ENCODE measurements at regions not wholly inside any gene's neighbourhood (a gene's known extent, or its start where the extent isn't known, plus 50 kb on each side); places are given as distances from the start of the nearest gene placed in this dataset.
"Not testable (repeated sequence)": the region's sequence is repeated elsewhere in the genome, so short reads cannot be mapped to it uniquely, and the experiment has no call there.

- no peak for DNase-seq (ENCODE audit: low spot score)
These were observed 341.0 kb upstream of the SULF2 start for GRCh38 chr20:48126227-48126740.

DNA sequence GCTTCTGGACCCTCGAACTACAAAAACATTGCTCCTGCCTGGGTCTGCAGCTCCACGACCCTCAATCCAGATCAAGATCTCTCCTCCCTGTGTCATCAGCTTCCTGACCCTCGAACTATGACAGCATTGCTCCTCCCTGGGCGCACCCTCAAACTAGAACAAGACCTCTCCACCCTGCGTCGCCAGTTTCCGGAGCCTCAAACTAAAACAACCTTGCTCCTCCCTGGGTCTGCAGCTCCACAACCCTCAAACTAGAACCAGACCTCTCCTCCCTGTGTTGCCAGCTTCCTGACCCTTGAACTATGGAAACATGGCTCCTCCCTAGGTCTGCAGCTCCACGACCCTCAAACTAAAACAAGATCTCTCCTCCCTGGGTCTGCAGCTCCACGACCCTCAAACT is 339.7 kb upstream of the SULF2 start:
- DNase-seq (ENCODE audit: low spot score), result no peak

- DNase-seq (ENCODE audit: low spot score), result no peak
These were observed 339.0 kb upstream of the SULF2 start for GRCh38 chr20:48124181-48124782.

GRCh38 chr20:48120120-48120519 is 334.8 kb upstream of the SULF2 start:
- no peak for DNase-seq (ENCODE audit: low spot score)

- DNase-seq (ENCODE audit: low spot score), result not testable (repeated sequence)
These were observed 334.1 kb upstream of the SULF2 start for GRCh38 chr20:48119389-48119788.

DNA sequence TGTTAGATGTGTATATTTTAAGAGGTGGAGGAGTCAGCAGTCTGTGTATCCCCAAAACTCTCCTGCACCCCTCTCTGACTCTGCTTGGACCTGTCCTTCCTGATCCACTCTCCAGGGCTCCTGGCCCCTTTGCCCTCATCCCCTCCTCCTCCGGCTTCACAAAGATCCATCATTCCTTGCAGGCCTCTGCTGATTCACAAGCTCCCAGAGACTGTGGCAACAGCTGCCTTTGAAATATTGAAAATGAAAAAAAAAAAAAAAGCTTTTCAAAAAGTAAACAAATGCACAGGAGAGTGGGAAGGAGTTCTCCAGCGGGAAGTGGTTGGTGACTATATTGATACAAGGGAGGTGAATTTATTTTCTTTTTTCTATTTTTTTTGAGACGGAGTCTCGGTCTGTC is 330.2 kb upstream of the SULF2 start:
- DNase-seq (ENCODE audit: low spot score), result no peak

- no peak for DNase-seq (ENCODE audit: low spot score)
These were observed 322.3 kb upstream of the SULF2 start for GRCh38 chr20:48107560-48107959.

DNA sequence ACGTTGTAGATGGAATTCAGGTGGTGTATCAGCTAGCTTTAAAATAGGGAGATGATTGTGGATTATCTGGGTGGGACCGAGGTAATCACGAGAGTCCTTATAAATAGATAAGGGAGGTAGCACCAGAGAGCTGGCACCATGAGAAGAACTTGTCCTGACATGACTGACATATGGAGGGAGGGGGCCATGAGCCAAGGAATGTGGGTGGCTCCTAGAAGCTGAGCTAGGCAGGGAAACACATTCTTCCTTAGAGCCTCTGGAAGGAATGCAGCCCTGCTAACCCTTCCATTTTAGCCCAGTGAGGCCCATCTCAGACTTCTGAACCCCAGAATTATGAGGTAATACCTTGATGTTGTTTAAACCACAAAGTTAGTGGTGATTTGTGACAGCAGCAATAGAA is 321.1 kb upstream of the SULF2 start:
- no peak for DNase-seq (ENCODE audit: low spot score)

- no peak for DNase-seq (ENCODE audit: low spot score)
These were observed 320.2 kb upstream of the SULF2 start for GRCh38 chr20:48105526-48105925.

- peak; percentile 35 for DNase-seq (ENCODE audit: low spot score)
These were observed 317.8 kb upstream of the SULF2 start for GRCh38 chr20:48102931-48103660.

GRCh38 chr20:48102076-48102787 is 317.0 kb upstream of the SULF2 start:
- DNase-seq (ENCODE audit: low spot score), result no peak

DNA sequence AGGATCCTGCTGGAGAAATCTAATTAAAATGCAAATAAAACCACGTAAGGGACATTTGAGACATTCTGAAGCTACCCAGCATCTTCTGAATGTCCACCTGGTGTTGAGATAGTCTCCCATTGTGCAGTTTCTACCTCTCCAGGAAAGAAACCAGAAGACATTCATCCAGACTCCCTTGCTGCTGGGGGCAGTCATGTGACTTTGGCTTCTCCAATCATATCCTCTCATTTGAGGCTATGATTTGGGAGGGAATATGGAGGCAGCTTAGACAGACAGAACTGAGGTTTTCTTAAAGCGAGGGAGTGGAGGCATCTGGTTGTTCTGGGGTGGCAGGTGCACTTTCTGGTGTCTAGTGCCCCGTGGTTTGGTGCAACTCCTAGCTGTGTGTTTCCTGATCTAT is 315.2 kb upstream of the SULF2 start:
- DNase-seq (ENCODE audit: low spot score), result no peak

DNA sequence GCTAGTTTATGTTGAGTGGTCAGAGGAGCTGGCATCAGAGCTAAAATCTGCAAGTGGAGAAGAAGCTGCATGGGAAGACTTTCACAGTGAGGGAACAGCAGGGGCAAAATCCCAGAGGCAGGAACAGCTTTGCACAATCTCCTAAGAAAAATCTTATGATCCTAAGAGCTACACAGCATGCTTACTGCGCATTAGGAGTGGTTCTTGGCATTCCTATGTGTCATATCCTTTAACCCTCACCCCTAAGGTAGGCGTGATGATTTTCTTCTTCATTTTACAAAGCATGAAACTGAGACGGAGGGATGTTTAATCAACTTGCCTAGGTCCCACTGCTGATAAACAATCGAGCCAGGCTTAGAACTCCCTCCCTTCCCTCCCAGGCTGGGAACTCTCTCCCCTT is 313.6 kb upstream of the SULF2 start:
- no peak for DNase-seq (ENCODE audit: low spot score)

DNA sequence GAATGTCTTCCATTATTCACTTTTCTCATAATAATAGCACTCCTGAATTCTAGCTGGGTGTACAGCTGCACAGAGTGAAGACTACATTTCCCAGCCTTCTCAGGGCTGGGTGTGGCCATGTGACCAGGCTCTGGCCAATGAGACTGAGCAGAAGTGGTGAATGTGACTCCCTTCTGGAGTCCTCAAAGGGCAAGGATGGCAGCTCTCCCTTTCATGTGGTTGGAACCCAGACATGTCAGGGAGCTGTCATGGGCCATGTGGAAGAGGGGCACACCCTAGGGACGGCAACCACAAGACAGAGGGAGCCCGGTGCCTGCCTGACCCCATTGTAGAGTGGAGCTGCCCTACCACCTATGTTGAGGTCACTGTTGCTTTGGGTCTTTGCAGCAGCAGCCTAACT is 312.8 kb upstream of the SULF2 start:
- DNase-seq (ENCODE audit: low spot score), result no peak

GRCh38 chr20:48096957-48097890 is 311.9 kb upstream of the SULF2 start:
- no peak for DNase-seq (ENCODE audit: low spot score)

DNA sequence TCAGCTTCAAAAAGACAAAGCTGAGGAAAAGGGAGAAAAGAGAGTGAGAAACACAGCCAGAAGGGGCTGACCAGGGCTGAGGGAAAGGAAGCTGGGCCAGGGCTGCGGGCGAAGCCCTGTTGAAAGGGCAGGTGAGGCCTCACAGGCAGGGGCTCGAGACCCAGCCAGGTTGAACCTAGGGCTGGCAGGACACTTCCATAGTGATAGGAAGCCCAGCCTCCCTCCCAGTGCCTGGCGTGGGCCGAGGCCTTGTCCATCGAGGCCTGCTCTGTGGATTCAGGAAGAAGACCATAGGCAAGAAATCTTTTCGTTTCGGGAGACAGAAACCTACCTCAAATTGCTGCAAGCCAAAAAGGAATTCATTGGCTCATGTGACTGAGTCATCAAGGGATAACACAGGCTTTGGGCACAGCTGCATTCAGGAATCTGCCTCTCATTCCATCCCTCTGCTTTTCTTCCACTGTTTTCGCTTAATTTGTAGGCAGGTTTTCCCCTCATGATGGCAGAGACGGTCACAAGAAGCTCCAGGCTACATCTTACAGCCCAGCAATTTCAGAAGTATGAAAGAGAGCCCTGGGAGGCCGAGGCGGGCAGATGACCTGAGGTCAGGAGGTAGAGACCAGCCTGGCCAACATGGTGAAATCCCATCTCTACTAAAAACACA is 311.1 kb upstream of the SULF2 start:
- no peak for DNase-seq (ENCODE audit: low spot score)

DNA sequence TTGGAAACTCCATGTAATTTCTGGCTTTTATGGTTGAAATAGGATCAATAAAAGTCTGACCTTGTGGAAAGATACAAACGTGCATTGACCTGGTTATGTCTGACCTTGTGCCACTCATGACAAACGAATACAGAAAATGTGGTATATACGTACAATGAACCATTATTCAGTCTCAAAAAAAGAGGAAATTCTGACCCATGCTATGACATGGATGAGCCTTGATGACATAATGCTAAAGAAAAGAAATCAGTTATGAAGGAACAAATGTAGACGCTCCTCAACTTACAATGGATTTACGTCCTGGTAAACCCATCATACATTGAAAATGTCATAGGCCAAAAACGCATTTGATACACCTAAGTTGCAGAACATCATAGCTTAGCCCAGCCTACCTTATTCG is 309.7 kb upstream of the SULF2 start:
- no peak for DNase-seq (ENCODE audit: low spot score)

DNA sequence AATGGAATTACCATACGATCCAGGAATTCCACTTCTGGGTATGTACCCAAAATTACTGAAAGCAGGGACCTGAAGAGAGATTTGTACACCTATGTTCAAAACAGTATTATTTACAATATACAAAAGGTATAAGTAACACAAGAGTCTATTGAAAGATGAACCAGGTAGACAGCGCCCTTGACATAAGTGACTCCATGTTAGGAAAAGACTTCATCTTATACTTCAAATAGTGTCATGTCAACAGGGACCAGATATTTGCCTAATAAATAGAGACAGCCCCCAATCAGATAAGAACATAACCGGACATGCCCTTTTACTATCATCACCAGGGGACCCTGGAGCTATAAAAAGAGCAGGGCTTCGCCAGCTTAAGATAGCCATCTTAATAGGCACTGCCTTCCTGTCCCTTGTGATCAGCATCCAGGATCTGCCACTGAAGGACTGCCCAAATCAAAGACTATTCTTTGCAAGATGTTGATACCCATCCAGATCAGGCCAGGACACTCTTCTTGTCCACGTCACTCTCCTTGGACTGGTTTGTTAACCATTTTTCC is 309.0 kb upstream of the SULF2 start:
- DNase-seq (ENCODE audit: low spot score), result no peak

DNA sequence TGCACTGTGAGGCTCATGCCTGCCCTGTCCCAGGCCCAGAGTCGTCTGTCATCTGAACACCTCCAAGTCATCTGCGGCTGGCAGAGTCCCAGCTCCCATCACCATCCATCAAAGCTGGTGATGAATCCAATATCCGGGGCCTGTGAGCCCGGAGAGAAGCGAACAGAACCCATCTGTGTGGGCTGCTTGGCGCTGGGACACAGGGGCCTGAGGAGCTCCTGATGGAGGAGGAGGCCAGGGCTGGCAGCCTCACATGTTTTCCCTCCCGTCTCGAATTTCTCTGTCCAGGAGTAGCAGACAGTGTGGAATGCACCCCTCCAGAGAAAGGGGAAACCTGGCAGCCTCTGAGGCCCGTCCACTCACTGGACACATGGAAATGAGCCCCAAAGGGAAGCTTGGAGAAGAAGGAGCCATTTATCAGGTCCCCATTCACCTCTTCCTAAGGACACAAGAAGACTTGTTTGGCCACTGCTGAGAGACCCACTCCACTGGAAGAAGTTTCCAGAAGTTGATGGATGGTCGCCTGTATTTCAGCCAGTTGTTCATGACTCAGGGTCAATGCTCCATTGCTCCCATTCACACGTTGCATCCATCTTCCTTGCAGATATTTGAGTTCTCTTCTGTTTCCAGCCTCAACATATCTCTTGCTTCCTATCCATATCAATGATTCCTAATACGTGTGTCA is 307.5 kb upstream of the SULF2 start:
- DNase-seq (ENCODE audit: low spot score), result no peak

DNA sequence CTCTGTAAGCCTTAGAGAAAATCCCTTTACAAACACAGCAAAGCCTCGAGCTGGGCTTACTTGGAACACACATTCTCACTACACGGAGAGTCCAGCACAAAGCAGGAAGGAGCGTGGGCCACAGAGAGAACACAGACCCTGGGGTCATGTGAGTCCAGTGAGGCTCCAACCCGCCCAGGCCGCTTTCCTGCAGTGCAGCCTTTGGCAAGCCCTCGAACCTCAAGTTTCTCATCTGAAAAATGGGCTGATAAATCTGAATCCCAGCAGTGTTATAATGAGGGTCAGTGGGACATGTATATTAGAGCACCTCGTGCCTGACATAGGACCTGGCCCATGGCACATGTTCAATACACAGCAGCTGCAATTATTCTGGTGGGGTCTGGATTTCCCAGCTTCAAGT is 305.5 kb upstream of the SULF2 start:
- no peak for DNase-seq (ENCODE audit: low spot score)

- DNase-seq (ENCODE audit: low spot score), result no peak
These were observed 305.0 kb upstream of the SULF2 start for GRCh38 chr20:48090314-48090713.
